ENCODE measurements at regions not wholly inside any gene's neighbourhood (a gene's known extent, or its start where the extent isn't known, plus 50 kb on each side); places are given as distances from the start of the nearest gene placed in this dataset.

GRCh38 chr22:48376936-48377712 lies 1450.5 kb downstream of the BRD1 start:
- TF ChIP-seq CTCF (IDR thresholded peaks at IDR 0.05; ENCODE audit: insufficient read depth, low read length, severe bottlenecking): no peak
- Histone ChIP-seq H3K36me3 (ENCODE audit: control insufficient read depth, insufficient read depth, low read length) (no peaks in the 10 kb centered on the region), H3K27me3 (ENCODE audit: control insufficient read depth, insufficient read depth, low read length) (no peaks in the 10 kb centered on the region), H3K4me3 (ENCODE audit: low read depth, low read length) (no peak overlapping the region)
- DNase-seq (ENCODE audit: low read depth): no peak
- no peak for FAIRE-seq

GRCh38 chr22:48376428-48376827 lies 1451.2 kb downstream of the BRD1 start:
- TF ChIP-seq CTCF (IDR thresholded peaks at IDR 0.05; ENCODE audit: insufficient read depth, low read length, severe bottlenecking): no peak
- FAIRE-seq: no peak
- H3K36me3 ChIP-seq (ENCODE audit: control insufficient read depth, insufficient read depth, low read length): no peaks in the 10 kb centered on the region
- H3K27me3 ChIP-seq (ENCODE audit: control insufficient read depth, insufficient read depth, low read length): no peaks in the 10 kb centered on the region
- no peak overlapping the region for H3K4me3 ChIP-seq (ENCODE audit: low read depth, low read length)
- DNase-seq (ENCODE audit: low read depth): no peak

- DNase-seq (ENCODE audit: low read depth): no peak
- H3K36me3 ChIP-seq (ENCODE audit: control insufficient read depth, insufficient read depth, low read length): no peaks in the 10 kb centered on the region
- H3K27me3 ChIP-seq (ENCODE audit: control insufficient read depth, insufficient read depth, low read length): no peaks in the 10 kb centered on the region
- no peak overlapping the region for H3K4me3 ChIP-seq (ENCODE audit: low read depth, low read length)
- FAIRE-seq: no peak
- no peak for TF ChIP-seq CTCF (IDR thresholded peaks at IDR 0.05; ENCODE audit: insufficient read depth, low read length, severe bottlenecking)
These were observed 1454.0 kb downstream of the BRD1 start for GRCh38 chr22:48373626-48374173.

GRCh38 chr22:48372390-48372789 lies 1455.3 kb downstream of the BRD1 start:
- Histone ChIP-seq H3K27me3 (ENCODE audit: control insufficient read depth, insufficient read depth, low read length) (no peaks in the 10 kb centered on the region), H3K36me3 (ENCODE audit: control insufficient read depth, insufficient read depth, low read length) (no peaks in the 10 kb centered on the region), H3K4me3 (ENCODE audit: low read depth, low read length) (no peak overlapping the region)
- no peak for DNase-seq (ENCODE audit: low read depth)
- TF ChIP-seq CTCF (IDR thresholded peaks at IDR 0.05; ENCODE audit: insufficient read depth, low read length, severe bottlenecking): no peak
- no peak for FAIRE-seq

GRCh38 chr22:48371391-48371790 lies 1456.3 kb downstream of the BRD1 start:
- no peak for FAIRE-seq
- H3K4me3 ChIP-seq (ENCODE audit: low read depth, low read length): no peak overlapping the region
- no peak for TF ChIP-seq CTCF (IDR thresholded peaks at IDR 0.05; ENCODE audit: insufficient read depth, low read length, severe bottlenecking)
- H3K27me3 ChIP-seq (ENCODE audit: control insufficient read depth, insufficient read depth, low read length): no peaks in the 10 kb centered on the region
- DNase-seq (ENCODE audit: low read depth): no peak
- H3K36me3 ChIP-seq (ENCODE audit: control insufficient read depth, insufficient read depth, low read length): no peaks in the 10 kb centered on the region

All from bronchial epithelial cell (primary cell).